Caco-2 (cell line): ENCODE measurements at regions not wholly inside any gene's neighbourhood (a gene's known extent, or its start where the extent isn't known, plus 50 kb on each side); places are given as distances from the start of the nearest gene placed in this dataset.

Experiments
- BruUV-seq: library from RNA; stranded (reverse); fragments of 400-500 nt; replicated peaks from 2 replicates; lab custom pipeline; 2021; lab: Mats Ljungman, UMichigan
- CTCF ChIA-PET: fragments of 300-600 bp; sonication (Branson Sonifier 250); formaldehyde crosslinking; loops from one replicate; lab custom pipeline; 2022; ENCODE audit warnings: antibody characterized with exemption; lab: Charles Lee
- POLR2A ChIA-PET: fragments of 300-600 bp; sonication (Branson Sonifier 250); formaldehyde crosslinking; loops from one replicate; lab custom pipeline; 2022; ENCODE audit warnings: antibody characterized with exemption; lab: Charles Lee
- DNase-seq, 2 experiments: peaks; one replicate each; pipeline versions ENCODE4 v3.0.0 to v3.0.0-alpha.2; 2020 to 2022
- H3K27me3 ChIP-seq: replicated peaks from 2 replicates; pipeline ENCODE4 v1.6.0; 2011; ENCODE audit warnings: low read length; ENCODE audit not compliant: control insufficient read depth, insufficient read depth
- H3K36me3 ChIP-seq: 2 replicates; pipeline ENCODE4 v1.5.1; 2011; ENCODE audit warnings: low read length; ENCODE audit not compliant: control insufficient read depth, insufficient read depth
- H3K4me1 ChIP-seq: fragments of 250-450 bp; sonication (Bioruptor Pico); 2 replicates; pipeline ENCODE4 v1.5.1; 2020; ENCODE audit warnings: mild to moderate bottlenecking
- H3K4me3 ChIP-seq: 2 replicates; pipeline ENCODE4 v1.5.1; 2011; ENCODE audit warnings: low read depth, mild to moderate bottlenecking, control low read depth, low read length
- H3K9me3 ChIP-seq: fragments of 250-450 bp; sonication (Bioruptor Pico); 2 replicates; pipeline ENCODE4 v1.5.1; 2020; ENCODE audit warnings: mild to moderate bottlenecking, moderate library complexity
- H3K27ac Mint-ChIP-seq: one replicate; pipeline ENCODE4 v1.8.0; 2022; ENCODE audit warnings: mixed read lengths; ENCODE audit not compliant: unreplicated experiment
- H3K27me3 Mint-ChIP-seq: one replicate; pipeline ENCODE4 v1.8.0; 2022; ENCODE audit warnings: mixed read lengths; ENCODE audit not compliant: insufficient read depth, unreplicated experiment
- H3K36me3 Mint-ChIP-seq: one replicate; pipeline ENCODE4 v1.8.0; 2022; ENCODE audit warnings: mild to moderate bottlenecking, mixed read lengths; ENCODE audit not compliant: insufficient read depth, unreplicated experiment
- H3K4me1 Mint-ChIP-seq: one replicate; pipeline ENCODE4 v1.8.0; 2022; ENCODE audit warnings: low read depth, mixed read lengths; ENCODE audit not compliant: unreplicated experiment
- H3K4me3 Mint-ChIP-seq: one replicate; pipeline ENCODE4 v1.8.0; 2022; ENCODE audit warnings: mild to moderate bottlenecking, moderate library complexity, mixed read lengths; ENCODE audit not compliant: unreplicated experiment
- H3K9me3 Mint-ChIP-seq: one replicate; pipeline ENCODE4 v1.8.0; 2022; ENCODE audit warnings: mixed read lengths; ENCODE audit not compliant: unreplicated experiment
- intact Hi-C: fragments of 100-400 bp; cut with micrococcal nuclease; formaldehyde crosslinking; loops from one replicate; pipeline ENCODE4 v1.10.0; 2022; ENCODE audit not compliant: unreplicated experiment
- TF ChIP-seq, protein P1 (sequence below), 2 experiments: fragments of 200-600 bp in 1 of 2; IDR thresholded peaks; 1 replicate in 1 of 2; 2 replicates in 1 of 2; pipeline versions ENCODE4 v1.5.1 to v1.8.0; 2011 to 2022; ENCODE audit warnings: antibody characterized with exemption in 1 of 2, control low read depth in 1 of 2, inconsistent platforms in 1 of 2, low read depth in 1 of 2, low read length in 1 of 2, mild to moderate bottlenecking in 1 of 2, moderate library complexity in 1 of 2; ENCODE audit not compliant: insufficient read depth in 1 of 2, severe bottlenecking in 1 of 2, unreplicated experiment in 1 of 2

DNA sequence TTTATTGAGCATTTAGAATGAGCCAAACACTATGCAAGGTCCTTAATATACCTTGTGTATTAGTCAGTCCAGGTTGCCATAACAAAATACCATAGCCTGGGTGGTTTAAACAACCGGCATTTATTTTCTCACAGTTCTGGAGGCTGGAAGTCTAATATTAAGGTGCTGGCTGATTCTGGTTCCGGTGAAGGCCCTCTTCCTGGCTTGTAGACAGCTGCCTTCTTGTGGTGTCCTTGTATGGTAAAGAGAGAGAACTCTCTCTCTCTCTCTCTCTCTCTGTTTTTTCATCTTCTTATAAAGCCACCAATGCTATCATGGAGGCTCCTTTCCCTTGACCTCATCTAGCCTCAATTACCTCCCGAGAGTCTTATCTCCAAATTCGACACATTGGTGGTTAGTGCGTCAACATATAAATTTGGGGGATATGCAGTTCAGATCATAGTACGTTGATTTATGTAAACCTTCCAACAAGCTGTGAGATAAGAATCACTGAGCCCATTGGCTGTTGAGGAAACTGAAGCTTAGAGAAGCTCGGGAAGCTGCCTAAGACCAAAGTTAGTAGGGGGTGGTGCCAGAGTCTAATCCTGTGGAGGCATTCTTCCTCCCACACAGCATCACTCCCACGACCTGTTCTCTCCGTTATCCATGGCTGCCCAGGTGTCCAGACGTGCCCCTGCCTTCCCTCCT lies 298.0 kb upstream of the PROK2 start:
- ChIA-PET POLR2A (no interaction called here), CTCF (no interaction called here)
- BruUV-seq: no TSS peak
- intact Hi-C loops: no loop called here
- no peak overlapping the region for H3K4me3 Mint-ChIP-seq
- peaks cover 19% of the 10 kb centered on the region for H3K4me1 Mint-ChIP-seq
- TF ChIP-seq, protein P1, sequence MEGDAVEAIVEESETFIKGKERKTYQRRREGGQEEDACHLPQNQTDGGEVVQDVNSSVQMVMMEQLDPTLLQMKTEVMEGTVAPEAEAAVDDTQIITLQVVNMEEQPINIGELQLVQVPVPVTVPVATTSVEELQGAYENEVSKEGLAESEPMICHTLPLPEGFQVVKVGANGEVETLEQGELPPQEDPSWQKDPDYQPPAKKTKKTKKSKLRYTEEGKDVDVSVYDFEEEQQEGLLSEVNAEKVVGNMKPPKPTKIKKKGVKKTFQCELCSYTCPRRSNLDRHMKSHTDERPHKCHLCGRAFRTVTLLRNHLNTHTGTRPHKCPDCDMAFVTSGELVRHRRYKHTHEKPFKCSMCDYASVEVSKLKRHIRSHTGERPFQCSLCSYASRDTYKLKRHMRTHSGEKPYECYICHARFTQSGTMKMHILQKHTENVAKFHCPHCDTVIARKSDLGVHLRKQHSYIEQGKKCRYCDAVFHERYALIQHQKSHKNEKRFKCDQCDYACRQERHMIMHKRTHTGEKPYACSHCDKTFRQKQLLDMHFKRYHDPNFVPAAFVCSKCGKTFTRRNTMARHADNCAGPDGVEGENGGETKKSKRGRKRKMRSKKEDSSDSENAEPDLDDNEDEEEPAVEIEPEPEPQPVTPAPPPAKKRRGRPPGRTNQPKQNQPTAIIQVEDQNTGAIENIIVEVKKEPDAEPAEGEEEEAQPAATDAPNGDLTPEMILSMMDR (IDR thresholded peaks at IDR 0.05; ENCODE audit: insufficient read depth in 1 of 2, low read depth in 1 of 2, low read length in 1 of 2, severe bottlenecking in 1 of 2, unreplicated experiment in 1 of 2): no peak
- Histone ChIP-seq H3K36me3 (no peaks in the 10 kb centered on the region), H3K27me3 (no peaks in the 10 kb centered on the region), H3K4me1 (peaks cover 22% of the 10 kb centered on the region), H3K9me3 (no peaks in the 10 kb centered on the region; the same call in 1 of the 2 replicates), H3K4me3 (no peak overlapping the region)
- no peak for DNase-seq
- no peaks in the 10 kb centered on the region for H3K27me3 Mint-ChIP-seq
- no peaks in the 10 kb centered on the region for H3K36me3 Mint-ChIP-seq
- H3K27ac Mint-ChIP-seq: no peak overlapping the region
- peaks cover 10% of the 10 kb centered on the region for H3K9me3 Mint-ChIP-seq

DNA sequence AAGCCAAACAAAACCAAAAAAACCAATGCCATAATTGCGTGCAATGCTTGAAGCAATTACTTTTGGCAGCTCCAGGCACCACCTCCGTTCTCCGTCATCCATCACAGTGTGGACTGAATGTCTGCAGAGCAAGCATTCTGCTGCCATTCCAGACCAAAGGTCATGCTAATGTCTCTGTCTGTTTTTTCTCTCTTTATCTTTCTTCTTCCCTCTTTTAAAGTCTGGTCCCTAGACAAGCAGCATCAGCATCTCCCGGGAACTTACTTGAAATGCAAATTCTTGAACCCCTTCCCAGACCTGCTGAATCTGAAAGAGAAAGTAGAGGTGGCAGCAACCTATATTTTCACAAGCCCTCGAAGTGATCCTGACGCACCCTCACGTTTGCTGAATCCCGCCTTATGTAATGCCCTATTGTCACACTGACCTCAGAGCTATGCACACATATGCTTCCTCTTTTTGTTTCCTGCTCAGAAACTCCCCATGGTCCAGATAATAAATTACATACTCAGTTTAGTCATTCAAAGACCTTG lies 297.3 kb upstream of the PROK2 start:
- H3K36me3 Mint-ChIP-seq: no peaks in the 10 kb centered on the region
- intact Hi-C loops: no loop called here
- H3K4me3 Mint-ChIP-seq: no peak overlapping the region
- ChIA-PET CTCF (no interaction called here), POLR2A (no interaction called here)
- H3K9me3 Mint-ChIP-seq: peaks cover 10% of the 10 kb centered on the region
- H3K27me3 Mint-ChIP-seq: no peaks in the 10 kb centered on the region
- no peaks in the 10 kb centered on the region; the same call in 1 of the 2 replicates for H3K9me3 ChIP-seq
- H3K27me3 ChIP-seq: no peaks in the 10 kb centered on the region
- peaks cover 19% of the 10 kb centered on the region for H3K4me1 Mint-ChIP-seq
- no peak overlapping the region for H3K4me3 ChIP-seq
- H3K27ac Mint-ChIP-seq: no peak overlapping the region
- H3K4me1 ChIP-seq: peaks cover 22% of the 10 kb centered on the region
- BruUV-seq: no TSS peak
- no peaks in the 10 kb centered on the region for H3K36me3 ChIP-seq
- TF ChIP-seq, protein P1 (IDR thresholded peaks at IDR 0.05; ENCODE audit: insufficient read depth in 1 of 2, low read depth in 1 of 2, low read length in 1 of 2, severe bottlenecking in 1 of 2, unreplicated experiment in 1 of 2): no peak
- peak; percentile 16 to 48 for DNase-seq

- peaks cover under 1% of the 10 kb centered on the region; the same call in 1 of the 2 replicates for H3K9me3 ChIP-seq
- Mint-ChIP-seq H3K27ac (no peak overlapping the region), H3K27me3 (no peaks in the 10 kb centered on the region), H3K9me3 (peaks cover 10% of the 10 kb centered on the region), H3K4me3 (no peak overlapping the region), H3K4me1 (peaks cover 19% of the 10 kb centered on the region), H3K36me3 (no peaks in the 10 kb centered on the region)
- H3K4me3 ChIP-seq: no peak overlapping the region
- intact Hi-C loops: no loop called here
- no peak for DNase-seq
- ChIA-PET CTCF (no interaction called here), POLR2A (no interaction called here)
- TF ChIP-seq, protein P1 (IDR thresholded peaks at IDR 0.05; ENCODE audit: insufficient read depth in 1 of 2, low read depth in 1 of 2, low read length in 1 of 2, severe bottlenecking in 1 of 2, unreplicated experiment in 1 of 2): no peak
- BruUV-seq: no TSS peak
- H3K4me1 ChIP-seq: peaks cover 22% of the 10 kb centered on the region
- H3K36me3 ChIP-seq: no peaks in the 10 kb centered on the region
- no peaks in the 10 kb centered on the region for H3K27me3 ChIP-seq
Measured at GRCh38 chr3:72081471-72082185, 296.7 kb upstream of the PROK2 start.
